Pancreas (tissue), 10 donors: ENCODE measurements at regions not wholly inside any gene's neighbourhood (a gene's known extent, or its start where the extent isn't known, plus 50 kb on each side); places are given as distances from the start of the nearest gene placed in this dataset.

ENCODE experiments used
- ATAC-seq, 4 donors: fragments of 200-7000 bp; cut with Tn5 transposase; one replicate each; pipeline versions ENCODE4 v1.8.0 to v1.9.1; 2020; ENCODE audit warnings: mild to moderate bottlenecking in 4 of 4, moderate library complexity in 4 of 4
- DNase-seq, 6 donors: peaks; one replicate each; pipeline ENCODE4 v3.0.0-alpha.2; 2020
- FAIRE-seq: peaks from 2 replicates; lab custom pipeline; 2012; peaks lifted over from hg19 to GRCh38; lab: Jason Lieb, UNC
- H3K27ac ChIP-seq, 4 donors: fragments of 200-600 bp; sonication (generic); 1 replicate in 3 of 4; 2 replicates in 1 of 4; pipeline versions ENCODE4 v1.5.0 to v1.8.0; 2020
- H3K27me3 ChIP-seq, 4 donors: fragments of 200-600 bp; one replicate each; pipeline ENCODE4 v1.8.0; 2021
- H3K36me3 ChIP-seq, 3 donors: fragments of 200-600 bp; sonication (generic) in 1 of 3; one replicate each; pipeline versions ENCODE4 v1.5.0 to v1.8.0; 2020 to 2021
- H3K4me1 ChIP-seq, 3 donors: fragments of 200-600 bp; one replicate each; pipeline ENCODE4 v1.8.0; 2021
- H3K4me3 ChIP-seq, 4 donors: fragments of 200-600 bp; sonication (generic) in 2 of 4; one replicate each; pipeline versions ENCODE4 v1.5.0 to v1.8.0; 2020 to 2021
- H3K9me3 ChIP-seq, 4 donors: fragments of 200-600 bp; one replicate each; pipeline ENCODE4 v1.8.0; 2021
- CTCF ChIP-seq, 4 donors: fragments of 200-600 bp; sonication (generic) in 3 of 4; IDR thresholded peaks; one replicate each; pipeline versions ENCODE4 v1.5.0 to v1.8.0; 2021; ENCODE audit warnings: antibody characterized with exemption in 4 of 4
- WGBS, 2 donors: extraction: QIAGEN DNeasy Blood & Tissue Kit; methylation state at CpG; one replicate each; pipeline ENCODE4 v1.1.7; 2013; 5-methylcytosine and 5-hydroxymethylcytosine counted together
- intact Hi-C, 3 donors: fragments of 100-400 bp; cut with DNase I; formaldehyde crosslinking; loops; one replicate each; pipeline versions ENCODE4 v1.11.1 to v1.14.2; 2022
- donor health status: healthy with polysubstance abuse.
- donor health status: DM: no; HTN: no; CAD: no; lungs with moderate emphysema.
- donor health status: DM: no; HTN: no; CAD: no.
- donor health status: control.
- donor health status: control.
- donor health status: Bipolar disorder and iron deficiency.
- donor health status: DM: yes; HTN: yes; CAD: no.
- donor health status: DM: no; HTN: no; CAD: no.
- donor health status: DM: no; HTN: no; CAD: no.
- donor health status: DM: yes; HTN: yes; CAD: no.

- intact Hi-C loops = no loop called here
- Histone ChIP-seq H3K27me3 (no peaks in the 10 kb centered on the region), H3K4me1 (no peaks in the 10 kb centered on the region), H3K36me3 (no peaks in the 10 kb centered on the region), H3K27ac (no peak overlapping the region), H3K4me3 (no peak overlapping the region), H3K9me3 (no peaks in the 10 kb centered on the region)
- TF ChIP-seq CTCF (IDR thresholded peaks at IDR 0.05) = no peak
- FAIRE-seq (no peak), ATAC-seq (no peak), DNase-seq (no peak)
- 65 to 80% methylated on average over 4 of the region's 4 CpGs for WGBS, 2 donors
Measured at GRCh38 chr19:31668921-31669320, 319.7 kb upstream of the TSHZ3 start.

DNA sequence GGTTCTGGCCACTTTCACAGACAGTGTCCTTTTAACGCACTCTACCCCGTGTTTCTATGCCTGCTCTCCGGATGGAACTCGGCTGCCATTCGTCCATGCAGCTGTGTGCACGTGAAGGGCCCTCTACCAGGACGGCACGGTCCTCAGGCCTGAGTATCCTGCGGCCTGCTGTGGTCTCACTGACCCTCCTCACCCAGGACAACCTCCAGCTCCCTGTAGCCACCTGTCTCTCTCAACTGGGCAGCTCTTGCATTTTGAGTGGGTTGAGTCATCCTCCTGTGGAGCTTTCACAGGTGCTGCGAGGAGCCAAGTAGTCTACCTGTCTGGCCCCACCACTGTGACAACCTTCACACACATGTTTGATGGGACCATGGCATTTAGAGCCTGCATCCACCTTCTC lies 321.7 kb upstream of the TSHZ3 start:
- intact Hi-C loops = no loop called here
- no peak for TF ChIP-seq CTCF (IDR thresholded peaks at IDR 0.05)
- ATAC-seq (no peak), FAIRE-seq (no peak), DNase-seq (no peak)
- H3K27ac ChIP-seq = no peak overlapping the region
- no peaks in the 10 kb centered on the region for H3K27me3 ChIP-seq
- H3K4me3 ChIP-seq = no peak overlapping the region
- 69 to 76% methylated on average over 10 of the region's 10 CpGs for WGBS, 2 donors
- H3K4me1 ChIP-seq = no peaks in the 10 kb centered on the region
- no peaks in the 10 kb centered on the region for H3K9me3 ChIP-seq
- H3K36me3 ChIP-seq = no peaks in the 10 kb centered on the region

GRCh38 chr19:31671411-31672035 lies 322.3 kb upstream of the TSHZ3 start:
- no peak for DNase-seq
- intact Hi-C loops = no loop called here
- Histone ChIP-seq H3K27ac (no peak overlapping the region), H3K4me1 (no peaks in the 10 kb centered on the region), H3K4me3 (no peak overlapping the region), H3K36me3 (no peaks in the 10 kb centered on the region), H3K9me3 (no peaks in the 10 kb centered on the region), H3K27me3 (no peaks in the 10 kb centered on the region)
- FAIRE-seq = no peak
- ATAC-seq = no peak
- TF ChIP-seq CTCF (IDR thresholded peaks at IDR 0.05) = no peak
- WGBS, 2 donors = 67 to 76% methylated on average over 10 of the region's 10 CpGs

- H3K36me3 ChIP-seq = no peaks in the 10 kb centered on the region
- FAIRE-seq = no peak
- intact Hi-C loops = no loop called here
Measured at GRCh38 chr19:31674503-31675192, 325.4 kb upstream of the TSHZ3 start.

More at GRCh38 chr19:31674503-31675192, 325.4 kb upstream of the TSHZ3 start:
- ATAC-seq (no peak), DNase-seq (no peak)
- H3K27ac ChIP-seq = no peak overlapping the region
- no peak overlapping the region for H3K4me3 ChIP-seq
- TF ChIP-seq CTCF (IDR thresholded peaks at IDR 0.05) = no peak
- no peaks in the 10 kb centered on the region for H3K9me3 ChIP-seq
- no peaks in the 10 kb centered on the region for H3K27me3 ChIP-seq
- 46 to 50% methylated on average over 11 of the region's 11 CpGs for WGBS, 2 donors
- H3K4me1 ChIP-seq = no peaks in the 10 kb centered on the region
